KMS-11 (cell line): ENCODE measurements at regions not wholly inside any gene's neighbourhood (a gene's known extent, or its start where the extent isn't known, plus 50 kb on each side); places are given as distances from the start of the nearest gene placed in this dataset.

Source experiments
- H2AFZ ChIP-seq: fragments of 200-600 bp; sonication (generic); 2 replicates; pipeline ENCODE4 v1.6.1; 2016; ENCODE audit warnings: antibody characterized with exemption, mixed run types, low read depth
- H3K27ac ChIP-seq: fragments of 200-600 bp; sonication (generic); 2 replicates; pipeline ENCODE4 v1.6.1; 2016; ENCODE audit warnings: mild to moderate bottlenecking, mixed run types
- H3K27me3 ChIP-seq: fragments of 200-600 bp; sonication (generic); 2 replicates; pipeline ENCODE4 v1.6.1; 2017; ENCODE audit warnings: mild to moderate bottlenecking, low read depth, mixed run types, moderate library complexity; ENCODE audit not compliant: insufficient read depth
- H3K36me3 ChIP-seq: fragments of 200-600 bp; sonication (generic); 2 replicates; pipeline ENCODE4 v1.6.1; 2017; ENCODE audit warnings: mild to moderate bottlenecking, mixed run types; ENCODE audit not compliant: insufficient read depth
- H3K4me1 ChIP-seq: fragments of 200-600 bp; sonication (generic); 2 replicates; pipeline ENCODE4 v1.6.1; 2016; ENCODE audit warnings: mild to moderate bottlenecking, low read depth, mixed run types; ENCODE audit not compliant: poor library complexity, severe bottlenecking
- H3K4me2 ChIP-seq: fragments of 200-600 bp; sonication (generic); 2 replicates; pipeline ENCODE4 v1.7.0; 2016; ENCODE audit warnings: mild to moderate bottlenecking, mixed run types
- H3K4me3 ChIP-seq: fragments of 200-600 bp; sonication (generic); IDR thresholded peaks from 2 replicates; pipeline ENCODE4 v1.6.1; 2017; ENCODE audit warnings: low read depth, low read length, mixed read lengths; ENCODE audit not compliant: insufficient read depth
- H3K79me2 ChIP-seq: fragments of 200-600 bp; sonication (generic); 2 replicates; pipeline ENCODE4 v1.6.1; 2016; ENCODE audit warnings: low read depth, mixed run types; ENCODE audit not compliant: insufficient read depth
- H3K9ac ChIP-seq: fragments of 200-600 bp; sonication (generic); 2 replicates; pipeline ENCODE4 v1.6.1; 2016; ENCODE audit warnings: mild to moderate bottlenecking, mixed run types
- H4K20me1 ChIP-seq: fragments of 200-600 bp; sonication (generic); 2 replicates; pipeline ENCODE4 v1.6.1; 2016; ENCODE audit warnings: mild to moderate bottlenecking, mixed run types; ENCODE audit not compliant: insufficient read depth
- CTCF ChIP-seq: fragments of 200-600 bp; sonication (generic); conservative IDR thresholded peaks from 2 replicates; pipeline ENCODE4 v1.6.1; 2017; ENCODE audit warnings: low read depth, mild to moderate bottlenecking, antibody characterized with exemption, low read length, moderate library complexity, mixed read lengths

- TF ChIP-seq CTCF: no peak
- H4K20me1 ChIP-seq: no peaks in the 10 kb centered on the region
- no peak overlapping the region for H3K27ac ChIP-seq
- no peak overlapping the region for H3K9ac ChIP-seq
- H3K79me2 ChIP-seq: no peaks in the 10 kb centered on the region
- H3K4me3 ChIP-seq: no peak overlapping the region
- H3K36me3 ChIP-seq: no peaks in the 10 kb centered on the region
- H2AFZ ChIP-seq: no peak overlapping the region
- H3K27me3 ChIP-seq: no peaks in the 10 kb centered on the region
- no peak overlapping the region for H3K4me2 ChIP-seq
- H3K4me1 ChIP-seq: no peaks in the 10 kb centered on the region
These were observed 1950.9 kb downstream of the ARAP2 start for GRCh38 chr4:34293459-34293858.

- Histone ChIP-seq H3K27ac (no peak overlapping the region), H3K79me2 (no peaks in the 10 kb centered on the region), H3K36me3 (no peaks in the 10 kb centered on the region), H2AFZ (no peak overlapping the region), H3K4me3 (no peak overlapping the region), H3K27me3 (no peaks in the 10 kb centered on the region), H3K9ac (no peak overlapping the region), H3K4me1 (no peaks in the 10 kb centered on the region), H4K20me1 (no peaks in the 10 kb centered on the region), H3K4me2 (no peak overlapping the region)
- no peak for TF ChIP-seq CTCF
These were observed 1934.9 kb downstream of the ARAP2 start for GRCh38 chr4:34309383-34309906.

- Histone ChIP-seq H3K4me1 (no peaks in the 10 kb centered on the region), H3K9ac (no peak overlapping the region), H3K27ac (no peak overlapping the region), H3K79me2 (no peaks in the 10 kb centered on the region), H3K36me3 (no peaks in the 10 kb centered on the region), H3K4me3 (no peak overlapping the region), H3K4me2 (no peak overlapping the region), H3K27me3 (no peaks in the 10 kb centered on the region), H4K20me1 (no peaks in the 10 kb centered on the region), H2AFZ (no peak overlapping the region)
- no peak for TF ChIP-seq CTCF
These were observed 1925.5 kb downstream of the ARAP2 start for GRCh38 chr4:34318773-34319172.

- no peaks in the 10 kb centered on the region for H3K4me1 ChIP-seq
- H3K36me3 ChIP-seq: no peaks in the 10 kb centered on the region
- TF ChIP-seq CTCF: no peak
- no peak overlapping the region for H3K9ac ChIP-seq
- H3K27me3 ChIP-seq: no peaks in the 10 kb centered on the region
- H3K4me3 ChIP-seq: no peak overlapping the region
- no peak overlapping the region for H2AFZ ChIP-seq
- no peaks in the 10 kb centered on the region for H3K79me2 ChIP-seq
- H3K4me2 ChIP-seq: no peak overlapping the region
- no peaks in the 10 kb centered on the region for H4K20me1 ChIP-seq
- H3K27ac ChIP-seq: no peak overlapping the region
These were observed 1920.6 kb downstream of the ARAP2 start for GRCh38 chr4:34323549-34324320.
